MM.1S (cell line): ENCODE measurements at regions not wholly inside any gene's neighbourhood (a gene's known extent, or its start where the extent isn't known, plus 50 kb on each side); places are given as distances from the start of the nearest gene placed in this dataset.

Experiments
- EZH2 ChIP-seq: fragments of 300-600 bp; sonication (generic); optimal IDR thresholded peaks from 2 replicates; pipeline ENCODE3; 2017; ENCODE audit warnings: low read depth, mild to moderate bottlenecking, antibody characterized with exemption, low read length, mixed read lengths
- TF ChIP-seq, protein P1 (sequence below): fragments of 300-600 bp; sonication (generic); IDR thresholded peaks from 2 replicates; pipeline ENCODE4 v1.5.1; 2016; ENCODE audit warnings: antibody characterized with exemption, low read length, mixed read lengths

GRCh38 chr7:29619848-29620555 is 56.4 kb downstream of the PRR15 start:
- TF ChIP-seq, protein P1, sequence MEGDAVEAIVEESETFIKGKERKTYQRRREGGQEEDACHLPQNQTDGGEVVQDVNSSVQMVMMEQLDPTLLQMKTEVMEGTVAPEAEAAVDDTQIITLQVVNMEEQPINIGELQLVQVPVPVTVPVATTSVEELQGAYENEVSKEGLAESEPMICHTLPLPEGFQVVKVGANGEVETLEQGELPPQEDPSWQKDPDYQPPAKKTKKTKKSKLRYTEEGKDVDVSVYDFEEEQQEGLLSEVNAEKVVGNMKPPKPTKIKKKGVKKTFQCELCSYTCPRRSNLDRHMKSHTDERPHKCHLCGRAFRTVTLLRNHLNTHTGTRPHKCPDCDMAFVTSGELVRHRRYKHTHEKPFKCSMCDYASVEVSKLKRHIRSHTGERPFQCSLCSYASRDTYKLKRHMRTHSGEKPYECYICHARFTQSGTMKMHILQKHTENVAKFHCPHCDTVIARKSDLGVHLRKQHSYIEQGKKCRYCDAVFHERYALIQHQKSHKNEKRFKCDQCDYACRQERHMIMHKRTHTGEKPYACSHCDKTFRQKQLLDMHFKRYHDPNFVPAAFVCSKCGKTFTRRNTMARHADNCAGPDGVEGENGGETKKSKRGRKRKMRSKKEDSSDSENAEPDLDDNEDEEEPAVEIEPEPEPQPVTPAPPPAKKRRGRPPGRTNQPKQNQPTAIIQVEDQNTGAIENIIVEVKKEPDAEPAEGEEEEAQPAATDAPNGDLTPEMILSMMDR: no peak
- TF ChIP-seq EZH2: no peak
